Neutrophil (primary cell): ENCODE measurements at regions not wholly inside any gene's neighbourhood (a gene's known extent, or its start where the extent isn't known, plus 50 kb on each side); places are given as distances from the start of the nearest gene placed in this dataset.

ENCODE experiments used
- H3K27ac ChIP-seq: fragments of 200-600 bp; sonication (generic); 2 replicates; pipeline ENCODE4 v1.5.1; 2016; ENCODE audit warnings: mild to moderate bottlenecking, moderate library complexity
- H3K27me3 ChIP-seq: fragments of 200-600 bp; sonication (generic); 2 replicates; pipeline ENCODE4 v1.6.0; 2016; ENCODE audit warnings: mild to moderate bottlenecking
- H3K36me3 ChIP-seq: fragments of 200-600 bp; sonication (generic); 2 replicates; pipeline ENCODE4 v1.5.1; 2017
- H3K4me1 ChIP-seq, 2 experiments: fragments of 200-600 bp in 1 of 2; sonication (generic) in 1 of 2; 1 replicate in 1 of 2; 2 replicates in 1 of 2; pipeline versions ENCODE4 v1.5.1 to v1.6.1; 2013 to 2016; ENCODE audit warnings: low read depth in 1 of 2, low read length in 1 of 2, mild to moderate bottlenecking in 1 of 2, moderate library complexity in 1 of 2; ENCODE audit not compliant: control insufficient read depth in 1 of 2, insufficient read depth in 1 of 2
- H3K4me3 ChIP-seq, 2 experiments: fragments of 200-600 bp in 1 of 2; sonication (generic) in 1 of 2; 1 replicate in 1 of 2; 2 replicates in 1 of 2; pipeline ENCODE4 v1.5.1; 2013 to 2016; ENCODE audit warnings: low read depth in 1 of 2, low read length in 1 of 2, mild to moderate bottlenecking in 1 of 2, moderate library complexity in 1 of 2
- H3K9me3 ChIP-seq: fragments of 200-600 bp; sonication (generic); 2 replicates; pipeline ENCODE4 v1.5.1; 2016
- TF ChIP-seq, protein P1 (sequence below): fragments of 200-600 bp; sonication (generic); IDR thresholded peaks from 2 replicates; pipeline ENCODE4 v1.5.1; 2016; ENCODE audit warnings: antibody characterized with exemption

DNA sequence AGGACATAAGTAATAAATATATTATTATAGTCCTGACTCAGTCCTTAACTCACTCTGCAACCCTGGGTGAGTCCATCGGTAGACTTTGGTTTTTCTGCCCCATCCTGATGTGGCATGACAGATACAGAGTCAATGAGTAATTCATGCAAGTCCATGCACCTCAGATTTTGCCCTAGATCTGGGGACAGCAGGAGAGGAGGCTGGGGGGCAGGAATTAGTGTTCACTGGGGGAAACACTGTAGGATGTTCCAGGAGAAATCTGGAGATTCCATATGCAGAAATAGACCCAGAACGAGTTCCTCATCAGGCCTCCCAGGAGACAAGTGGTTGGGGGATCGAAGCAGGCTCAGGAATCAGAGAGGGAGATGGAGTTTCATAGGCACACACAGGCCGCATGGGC lies 150.8 kb downstream of the DICER1 start:
- Histone ChIP-seq H3K4me1 (no peaks in the 10 kb centered on the region), H3K27me3 (peaks cover 37% of the 10 kb centered on the region), H3K27ac (no peak overlapping the region), H3K36me3 (no peaks in the 10 kb centered on the region), H3K4me3 (no peak overlapping the region), H3K9me3 (no peaks in the 10 kb centered on the region)
- TF ChIP-seq, protein P1, sequence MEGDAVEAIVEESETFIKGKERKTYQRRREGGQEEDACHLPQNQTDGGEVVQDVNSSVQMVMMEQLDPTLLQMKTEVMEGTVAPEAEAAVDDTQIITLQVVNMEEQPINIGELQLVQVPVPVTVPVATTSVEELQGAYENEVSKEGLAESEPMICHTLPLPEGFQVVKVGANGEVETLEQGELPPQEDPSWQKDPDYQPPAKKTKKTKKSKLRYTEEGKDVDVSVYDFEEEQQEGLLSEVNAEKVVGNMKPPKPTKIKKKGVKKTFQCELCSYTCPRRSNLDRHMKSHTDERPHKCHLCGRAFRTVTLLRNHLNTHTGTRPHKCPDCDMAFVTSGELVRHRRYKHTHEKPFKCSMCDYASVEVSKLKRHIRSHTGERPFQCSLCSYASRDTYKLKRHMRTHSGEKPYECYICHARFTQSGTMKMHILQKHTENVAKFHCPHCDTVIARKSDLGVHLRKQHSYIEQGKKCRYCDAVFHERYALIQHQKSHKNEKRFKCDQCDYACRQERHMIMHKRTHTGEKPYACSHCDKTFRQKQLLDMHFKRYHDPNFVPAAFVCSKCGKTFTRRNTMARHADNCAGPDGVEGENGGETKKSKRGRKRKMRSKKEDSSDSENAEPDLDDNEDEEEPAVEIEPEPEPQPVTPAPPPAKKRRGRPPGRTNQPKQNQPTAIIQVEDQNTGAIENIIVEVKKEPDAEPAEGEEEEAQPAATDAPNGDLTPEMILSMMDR, result no peak

DNA sequence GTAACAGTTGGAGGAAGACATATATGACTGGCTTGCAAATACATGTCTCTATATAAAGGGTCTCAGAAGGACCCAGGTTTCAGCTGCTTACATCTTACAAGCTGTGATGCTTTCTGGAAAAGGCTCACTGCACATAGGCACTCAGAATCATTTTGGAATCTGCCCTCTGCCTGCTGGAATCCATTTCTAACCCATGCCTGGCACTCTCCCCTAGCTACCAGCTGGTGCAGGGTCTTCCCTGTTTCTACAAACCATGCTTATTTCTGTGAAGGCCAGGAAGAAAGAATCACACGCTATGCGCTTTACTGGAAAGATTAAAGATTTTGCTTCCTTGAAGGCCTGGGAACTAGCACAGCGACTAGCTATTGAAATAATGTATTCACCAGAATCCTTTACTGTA lies 151.3 kb downstream of the DICER1 start:
- TF ChIP-seq, protein P1, result no peak
- H3K27me3 ChIP-seq, result peaks cover 32% of the 10 kb centered on the region
- H3K4me3 ChIP-seq, result no peak overlapping the region
- no peaks in the 10 kb centered on the region for H3K9me3 ChIP-seq
- H3K27ac ChIP-seq, result no peak overlapping the region
- H3K4me1 ChIP-seq, result no peaks in the 10 kb centered on the region
- H3K36me3 ChIP-seq, result no peaks in the 10 kb centered on the region

DNA sequence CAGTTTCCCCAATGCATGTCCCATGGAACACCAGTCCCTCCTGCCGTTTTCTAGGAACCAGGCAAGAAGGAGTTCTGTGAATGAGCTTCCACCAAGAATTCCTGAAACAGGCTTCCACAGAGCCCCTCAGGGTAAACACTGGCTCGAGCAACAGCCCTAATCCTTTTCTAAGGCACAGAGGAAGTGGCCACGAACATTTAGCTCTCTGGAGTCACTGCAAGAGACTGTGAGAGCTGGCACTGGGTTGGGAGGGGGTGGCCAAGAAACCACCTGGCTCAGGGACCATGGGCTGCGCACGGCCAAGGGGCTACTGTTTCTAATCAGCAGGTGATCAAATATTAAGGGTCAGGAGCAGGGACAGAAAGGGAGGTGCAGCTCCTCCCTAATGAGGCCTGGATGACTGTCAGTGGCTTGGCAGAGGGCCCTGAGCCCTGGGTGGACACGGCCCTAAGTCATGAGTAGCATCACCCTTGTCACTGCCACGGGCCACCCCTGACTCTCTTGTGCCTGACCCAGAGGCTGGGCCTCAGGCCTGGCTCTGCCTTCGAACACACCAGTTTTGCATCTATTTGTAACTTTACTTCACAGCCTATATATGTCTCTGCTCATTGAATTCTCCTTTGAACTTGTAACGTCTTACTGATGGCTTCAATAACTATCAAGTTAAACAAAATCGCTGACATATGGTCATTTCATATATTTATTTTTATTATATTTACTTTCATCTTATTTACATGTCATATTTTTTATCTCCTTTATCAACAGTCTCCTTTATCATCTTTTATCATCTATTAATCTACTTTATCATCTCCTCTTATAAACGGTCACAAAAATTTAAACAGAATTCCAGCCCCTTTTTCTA lies 154.0 kb downstream of the DICER1 start:
- TF ChIP-seq, protein P1, result no peak
- no peak overlapping the region for H3K27ac ChIP-seq
- no peak overlapping the region for H3K4me3 ChIP-seq
- H3K9me3 ChIP-seq, result no peaks in the 10 kb centered on the region
- no peaks in the 10 kb centered on the region for H3K36me3 ChIP-seq
- H3K27me3 ChIP-seq, result peaks cover 30% of the 10 kb centered on the region
- no peaks in the 10 kb centered on the region for H3K4me1 ChIP-seq

DNA sequence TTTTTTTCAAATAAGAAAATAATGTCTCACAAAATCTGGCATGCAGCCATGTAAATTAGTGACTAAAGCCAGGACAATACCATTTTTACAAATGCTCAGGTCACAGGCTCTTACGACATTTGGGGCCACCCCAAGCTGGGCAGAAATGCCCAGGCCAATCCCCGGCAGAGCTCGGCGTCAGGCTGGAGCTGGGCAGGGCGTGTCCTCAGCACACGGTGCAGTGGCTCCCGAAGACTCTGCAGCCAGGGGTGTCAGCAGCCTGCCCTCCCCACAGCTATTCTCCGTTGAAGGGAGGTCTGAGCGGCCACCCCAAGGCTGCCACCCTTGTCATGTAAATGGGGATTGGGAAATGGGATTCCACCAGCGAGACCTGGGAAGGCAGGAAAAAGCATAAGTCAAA lies 158.6 kb downstream of the DICER1 start:
- TF ChIP-seq, protein P1, result no peak
- Histone ChIP-seq H3K4me3 (no peak overlapping the region), H3K27me3 (peaks cover 40% of the 10 kb centered on the region), H3K9me3 (no peaks in the 10 kb centered on the region), H3K4me1 (no peaks in the 10 kb centered on the region), H3K36me3 (no peaks in the 10 kb centered on the region), H3K27ac (no peak overlapping the region)

DNA sequence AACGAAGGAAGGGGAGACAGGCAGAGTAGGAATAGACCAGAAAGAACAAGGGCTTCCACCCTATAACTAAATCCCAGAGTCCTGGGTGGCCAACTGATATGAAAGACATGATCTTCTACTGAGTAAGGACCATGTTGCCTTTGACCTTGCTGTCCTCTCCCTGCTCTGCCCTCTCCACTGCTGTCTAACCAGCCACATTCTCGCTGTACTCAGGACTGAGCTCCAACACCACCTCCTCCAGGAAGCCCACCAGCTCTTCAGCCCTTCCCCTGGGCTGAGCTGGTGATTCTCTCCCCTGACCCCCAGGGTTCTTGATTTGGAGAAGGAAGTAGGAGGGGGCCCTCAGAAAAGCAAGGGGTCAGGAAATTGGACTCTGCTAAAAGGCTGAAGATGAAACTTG lies 159.2 kb downstream of the DICER1 start:
- Histone ChIP-seq H3K27me3 (peaks cover 40% of the 10 kb centered on the region), H3K9me3 (no peaks in the 10 kb centered on the region), H3K27ac (no peak overlapping the region), H3K36me3 (no peaks in the 10 kb centered on the region), H3K4me1 (no peaks in the 10 kb centered on the region), H3K4me3 (no peak overlapping the region)
- TF ChIP-seq, protein P1, result no peak
